ENCODE measurements at regions not wholly inside any gene's neighbourhood (a gene's known extent, or its start where the extent isn't known, plus 50 kb on each side); places are given as distances from the start of the nearest gene placed in this dataset.

DNA sequence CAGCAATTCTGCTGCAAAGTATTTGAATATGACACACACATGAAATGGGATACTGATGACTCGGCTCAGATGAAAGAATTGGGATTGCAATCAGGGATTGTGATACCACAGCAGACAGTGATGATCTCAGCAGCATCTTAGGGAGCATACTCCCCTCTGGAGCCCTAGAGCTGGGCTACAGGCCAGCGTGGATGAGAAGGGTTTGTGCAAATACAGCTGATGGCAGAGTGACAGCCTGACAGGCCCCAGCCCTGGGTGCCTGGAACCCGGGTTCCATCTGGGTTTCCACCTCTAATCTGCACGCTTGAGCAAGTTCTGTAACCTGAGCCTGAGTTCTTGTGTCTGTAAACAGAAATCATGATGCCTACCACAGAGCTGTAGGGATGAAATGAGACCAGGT is 418.0 kb downstream of the LRATD1 start:
- Histone ChIP-seq H3K27ac (no peak overlapping the region), H3K36me3 (no peaks in the 10 kb centered on the region), H3K9me3 (no peaks in the 10 kb centered on the region), H3K4me3 (no peak overlapping the region), H3K4me1 (no peaks in the 10 kb centered on the region), H3K27me3 (no peaks in the 10 kb centered on the region)
- WGBS (ENCODE audit: insufficient coverage, low coverage, low lambda C conversion rate, missing lambda C conversion rate): 37% methylated on average over 3 of the region's 4 CpGs
- intact Hi-C loops (cut with DNase I): no loop called here
- DNase-seq: no peak
- ATAC-seq: no peak
- no peak for TF ChIP-seq POLR2A (IDR thresholded peaks at IDR 0.05)
- TF ChIP-seq CTCF (IDR thresholded peaks at IDR 0.05): no peak

DNA sequence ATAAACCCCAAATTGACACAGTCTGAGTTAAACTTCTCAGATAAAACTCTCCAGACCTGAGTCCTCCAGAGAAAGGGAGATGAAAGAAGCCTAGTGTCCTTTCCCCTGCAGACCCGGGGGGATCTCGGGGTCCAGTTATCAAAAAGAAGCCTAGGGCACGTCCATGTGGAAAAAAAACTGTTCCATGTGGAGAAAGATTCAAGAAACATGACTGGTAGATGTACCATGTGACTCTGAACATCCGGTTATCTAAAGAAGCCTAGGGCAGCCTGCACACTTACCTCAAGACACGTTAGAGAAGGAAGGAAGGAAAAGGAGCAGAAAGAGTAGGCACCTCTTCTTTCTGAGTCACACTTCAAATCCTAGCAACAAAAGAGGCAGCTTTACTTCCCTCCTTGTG is 421.0 kb downstream of the LRATD1 start:
- H3K4me1 ChIP-seq: no peaks in the 10 kb centered on the region
- H3K9me3 ChIP-seq: no peaks in the 10 kb centered on the region
- no peaks in the 10 kb centered on the region for H3K27me3 ChIP-seq
- H3K36me3 ChIP-seq: no peaks in the 10 kb centered on the region
- 38% methylated on average over 5 of the region's 5 CpGs for WGBS (ENCODE audit: insufficient coverage, low coverage, low lambda C conversion rate, missing lambda C conversion rate)
- no peak for ATAC-seq
- intact Hi-C loops (cut with DNase I): no loop called here
- no peak for TF ChIP-seq CTCF (IDR thresholded peaks at IDR 0.05)
- no peak for TF ChIP-seq POLR2A (IDR thresholded peaks at IDR 0.05)
- no peak for DNase-seq
- no peak overlapping the region for H3K4me3 ChIP-seq
- H3K27ac ChIP-seq: no peak overlapping the region

DNA sequence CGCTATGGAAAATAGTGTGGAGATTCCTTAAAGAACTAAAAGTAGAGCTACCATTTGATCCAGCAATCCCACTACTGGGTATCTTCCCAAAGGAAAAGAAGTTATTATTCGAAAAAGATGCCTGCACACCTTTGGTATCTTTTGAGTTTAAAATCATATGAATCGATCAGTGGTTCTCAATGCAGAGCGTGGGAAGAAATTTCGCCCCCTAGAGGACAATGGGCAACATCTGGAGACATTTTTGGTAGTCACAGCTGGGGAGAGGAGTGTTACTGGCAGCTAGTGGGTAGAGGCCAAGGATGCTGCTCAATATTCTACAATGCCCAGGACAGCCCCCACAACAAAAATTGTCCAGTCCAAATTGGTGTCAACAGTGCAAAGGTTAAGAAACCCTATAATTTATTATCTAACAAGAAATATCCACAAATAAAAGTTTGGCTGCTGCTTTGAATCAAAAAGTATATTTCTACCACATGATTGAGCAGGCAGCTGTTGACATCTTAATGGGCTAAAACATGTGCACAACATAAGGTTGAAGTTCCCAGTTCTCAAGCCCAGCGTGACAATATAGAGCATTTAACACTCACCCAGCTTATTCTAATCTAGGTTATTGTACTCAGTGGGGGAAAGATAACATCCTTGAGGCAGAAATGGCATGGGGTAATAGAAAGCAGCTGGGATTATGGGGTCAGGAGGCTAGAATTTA is 425.7 kb downstream of the LRATD1 start:
- H3K4me3 ChIP-seq: no peak overlapping the region
- no peak overlapping the region for H3K27ac ChIP-seq
- H3K9me3 ChIP-seq: no peaks in the 10 kb centered on the region
- H3K36me3 ChIP-seq: no peaks in the 10 kb centered on the region
- no peak for TF ChIP-seq POLR2A (IDR thresholded peaks at IDR 0.05)
- TF ChIP-seq CTCF (IDR thresholded peaks at IDR 0.05): peak in 2 of 4 donors; percentile 7 to 22
- no peaks in the 10 kb centered on the region for H3K4me1 ChIP-seq
- no peak for ATAC-seq
- intact Hi-C loops (cut with DNase I): no loop called here
- DNase-seq: no peak
- H3K27me3 ChIP-seq: no peaks in the 10 kb centered on the region
- 60% methylated on average over 5 of the region's 6 CpGs for WGBS (ENCODE audit: insufficient coverage, low coverage, low lambda C conversion rate, missing lambda C conversion rate)

DNA sequence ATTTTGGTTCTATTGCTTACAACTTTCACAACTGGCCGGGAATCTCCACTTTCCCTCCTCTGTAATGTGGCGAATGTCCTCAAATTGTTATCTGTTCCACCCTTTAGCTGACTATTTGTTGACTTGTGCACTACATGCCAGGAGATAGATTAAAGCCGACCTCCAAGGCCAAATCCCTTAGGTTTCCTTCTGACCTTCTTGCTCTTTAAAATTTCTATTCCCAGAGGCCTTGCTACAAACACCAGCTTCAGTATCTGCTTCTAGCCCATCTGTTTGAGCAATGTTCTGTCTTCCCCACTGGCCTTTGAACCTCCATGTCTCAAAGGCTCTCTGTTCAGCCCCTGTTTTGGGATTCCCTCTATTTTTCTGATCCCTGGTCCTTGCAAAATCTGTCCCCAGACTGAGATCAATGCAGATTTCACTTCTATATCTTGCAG is 426.2 kb downstream of the LRATD1 start:
- ATAC-seq: no peak
- TF ChIP-seq POLR2A (IDR thresholded peaks at IDR 0.05) (no peak), CTCF (IDR thresholded peaks at IDR 0.05) (no peak)
- H3K4me3 ChIP-seq: no peak overlapping the region
- H3K4me1 ChIP-seq: no peaks in the 10 kb centered on the region
- H3K36me3 ChIP-seq: no peaks in the 10 kb centered on the region
- intact Hi-C loops (cut with DNase I): no loop called here
- 33% methylated on average over 3 of the region's 3 CpGs for WGBS (ENCODE audit: insufficient coverage, low coverage, low lambda C conversion rate, missing lambda C conversion rate)
- no peaks in the 10 kb centered on the region for H3K9me3 ChIP-seq
- no peak for DNase-seq
- no peaks in the 10 kb centered on the region for H3K27me3 ChIP-seq
- H3K27ac ChIP-seq: no peak overlapping the region
